Neural cell (in vitro differentiated cells): ENCODE measurements at regions not wholly inside any gene's neighbourhood (a gene's known extent, or its start where the extent isn't known, plus 50 kb on each side); places are given as distances from the start of the nearest gene placed in this dataset.

Source experiments
- H2AFZ ChIP-seq: fragments of 200-600, 300-800 bp; sonication (generic), shearing (Covaris generic); 2 replicates; pipeline ENCODE4 v1.6.0; 2014; ENCODE audit warnings: low read depth, mild to moderate bottlenecking, antibody characterized with exemption, low read length, moderate library complexity
- H3F3A ChIP-seq: fragments of 200-600 bp; shearing (Covaris generic); 2 replicates; pipeline ENCODE4 v1.6.1; 2016; ENCODE audit warnings: mild to moderate bottlenecking, moderate library complexity, mixed read lengths, antibody characterized with exemption, low read length; ENCODE audit not compliant: insufficient read depth, poor library complexity, severe bottlenecking
- H3K27ac ChIP-seq: fragments of 200-600, 300-800 bp; sonication (generic), shearing (Covaris generic); 2 replicates; pipeline ENCODE4 v1.5.1; 2014; ENCODE audit warnings: mild to moderate bottlenecking, low read length, moderate library complexity
- H3K27me3 ChIP-seq: fragments of 300-800, 200-600 bp; sonication (generic), shearing (Covaris generic); 2 replicates; pipeline ENCODE4 v1.6.0; 2014; ENCODE audit warnings: mild to moderate bottlenecking, low read depth, low read length, moderate library complexity; ENCODE audit not compliant: insufficient read depth
- H3K36me3 ChIP-seq: fragments of 300-800, 200-600 bp; sonication (generic), shearing (Covaris generic); 2 replicates; pipeline ENCODE4 v1.5.1; 2014; ENCODE audit warnings: mild to moderate bottlenecking, antibody characterized with exemption, low read length, moderate library complexity; ENCODE audit not compliant: insufficient read depth
- H3K4me2 ChIP-seq: fragments of 300-800, 200-600 bp; sonication (generic), shearing (Covaris generic); 2 replicates; pipeline ENCODE4 v1.6.0; 2014; ENCODE audit warnings: mild to moderate bottlenecking, low read length
- H3K4me3 ChIP-seq: fragments of 300-800, 200-600 bp; sonication (generic), shearing (Covaris generic); 2 replicates; pipeline ENCODE4 v1.5.1; 2014; ENCODE audit warnings: mild to moderate bottlenecking, low read length, moderate library complexity
- H3K79me2 ChIP-seq: fragments of 200-600 bp; shearing (Covaris generic); replicated peaks from 2 replicates; pipeline ENCODE4 v1.6.0; 2014; ENCODE audit warnings: mild to moderate bottlenecking, low read length, moderate library complexity; ENCODE audit not compliant: insufficient read depth
- H3K9ac ChIP-seq: fragments of 300-800, 200-600 bp; sonication (generic), shearing (Covaris generic); 2 replicates; pipeline ENCODE4 v1.6.1; 2016; ENCODE audit warnings: mild to moderate bottlenecking, low read length, mixed read lengths
- H3K9me2 ChIP-seq: fragments of 200-600 bp; shearing (Covaris generic); 2 replicates; pipeline ENCODE4 v1.6.1; 2016; ENCODE audit warnings: mild to moderate bottlenecking, low read length, mixed read lengths; ENCODE audit not compliant: insufficient read depth
- H3K9me3 ChIP-seq: fragments of 200-600, 300-800 bp; sonication (generic), shearing (Covaris generic); 2 replicates; pipeline ENCODE4 v1.6.1; 2016; ENCODE audit warnings: mild to moderate bottlenecking, mixed run types, low read length, moderate library complexity, mixed read lengths
- H4K20me1 ChIP-seq: fragments of 200-600 bp; shearing (Covaris generic); 2 replicates; pipeline ENCODE4 v1.6.1; 2016; ENCODE audit warnings: mild to moderate bottlenecking, mixed run types; ENCODE audit not compliant: insufficient read depth
- EP300 ChIP-seq: fragments of 450-650 bp; conservative IDR thresholded peaks from 2 replicates; pipeline ENCODE4 v1.6.1; 2014; ENCODE audit warnings: antibody characterized with exemption, mild to moderate bottlenecking, moderate library complexity; ENCODE audit not compliant: poor library complexity, severe bottlenecking
- EZH2 ChIP-seq: fragments of 200-600, 300-800 bp; shearing (Covaris generic), sonication (generic); IDR thresholded peaks from 2 replicates; pipeline ENCODE4 v1.6.1; 2014; ENCODE audit warnings: antibody characterized with exemption, low read length, borderline replicate concordance, mild to moderate bottlenecking; ENCODE audit not compliant: insufficient read depth, poor library complexity, severe bottlenecking
- MXI1 ChIP-seq: fragments of 450-650 bp; conservative IDR thresholded peaks from 2 replicates; pipeline ENCODE4 v1.6.1; 2014; ENCODE audit warnings: antibody characterized with exemption, mild to moderate bottlenecking; ENCODE audit not compliant: poor library complexity, severe bottlenecking
- POLR2AphosphoS5 ChIP-seq: IDR thresholded peaks from 2 replicates; pipeline ENCODE4 v1.6.1; 2012
- RAD21 ChIP-seq: fragments of 450-650 bp; conservative IDR thresholded peaks from 2 replicates; pipeline ENCODE4 v1.6.1; 2014; ENCODE audit warnings: antibody characterized with exemption, mild to moderate bottlenecking, moderate library complexity
- SMC3 ChIP-seq: fragments of 450-650 bp; conservative IDR thresholded peaks from 2 replicates; pipeline ENCODE4 v1.6.1; 2014; ENCODE audit warnings: antibody characterized with exemption, mild to moderate bottlenecking, moderate library complexity; ENCODE audit not compliant: poor library complexity
- TAF1 ChIP-seq: IDR thresholded peaks from 2 replicates; pipeline ENCODE4 v1.6.1; 2012; ENCODE audit warnings: low read depth
- TF ChIP-seq, protein P1 (sequence below): fragments of 450-650 bp; IDR thresholded peaks from 2 replicates; pipeline ENCODE4 v1.5.1; 2014; ENCODE audit warnings: antibody characterized with exemption, mild to moderate bottlenecking, moderate library complexity; ENCODE audit not compliant: poor library complexity, severe bottlenecking
- TF ChIP-seq, protein P2 (sequence below): IDR thresholded peaks from 2 replicates; pipeline ENCODE4 v1.6.1; 2012; ENCODE audit warnings: borderline replicate concordance

DNA sequence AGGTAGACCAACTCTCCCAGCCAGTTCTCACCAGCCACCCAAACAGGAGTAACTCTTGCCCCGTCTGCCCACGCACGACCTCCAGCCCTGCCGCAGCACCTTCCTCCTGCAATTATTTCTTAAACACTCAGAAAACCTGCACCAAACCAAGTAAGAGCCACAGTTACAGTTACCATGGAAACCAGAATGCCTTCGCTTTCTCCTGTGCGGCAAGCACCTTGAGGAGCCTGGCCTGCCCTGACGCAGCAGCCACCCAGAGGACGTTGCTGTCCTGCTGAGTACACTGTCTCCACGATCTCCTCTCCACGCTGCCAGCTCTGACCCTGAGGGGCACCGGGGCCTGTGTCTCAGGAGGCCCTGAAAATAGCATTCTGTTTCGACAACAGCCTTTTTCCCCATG is 94.3 kb upstream of the SMIM21 start:
- no peak overlapping the region for H2AFZ ChIP-seq
- no peaks in the 10 kb centered on the region for H3K9me3 ChIP-seq
- no peaks in the 10 kb centered on the region for H3F3A ChIP-seq
- no peak overlapping the region for H3K4me2 ChIP-seq
- H3K4me3 ChIP-seq = no peak overlapping the region
- H3K9me2 ChIP-seq = no peaks in the 10 kb centered on the region
- H3K36me3 ChIP-seq = no peaks in the 10 kb centered on the region
- H3K27me3 ChIP-seq = no peaks in the 10 kb centered on the region
- no peak overlapping the region for H3K27ac ChIP-seq
- H3K9ac ChIP-seq = no peak overlapping the region
- TF ChIP-seq POLR2AphosphoS5 (no peak), SMC3 (no peak)
- H3K79me2 ChIP-seq = no peaks in the 10 kb centered on the region
- H4K20me1 ChIP-seq = no peaks in the 10 kb centered on the region

- H3K36me3 ChIP-seq = no peaks in the 10 kb centered on the region
- no peaks in the 10 kb centered on the region for H3F3A ChIP-seq
- no peaks in the 10 kb centered on the region for H3K9me2 ChIP-seq
- no peaks in the 10 kb centered on the region for H4K20me1 ChIP-seq
- no peaks in the 10 kb centered on the region for H3K79me2 ChIP-seq
- no peak overlapping the region for H3K27ac ChIP-seq
- no peaks in the 10 kb centered on the region for H3K9me3 ChIP-seq
- no peaks in the 10 kb centered on the region for H3K27me3 ChIP-seq
- no peak overlapping the region for H3K4me3 ChIP-seq
- H3K9ac ChIP-seq = no peak overlapping the region
- no peak overlapping the region for H3K4me2 ChIP-seq
- no peak overlapping the region for H2AFZ ChIP-seq
- TF ChIP-seq, protein P1, sequence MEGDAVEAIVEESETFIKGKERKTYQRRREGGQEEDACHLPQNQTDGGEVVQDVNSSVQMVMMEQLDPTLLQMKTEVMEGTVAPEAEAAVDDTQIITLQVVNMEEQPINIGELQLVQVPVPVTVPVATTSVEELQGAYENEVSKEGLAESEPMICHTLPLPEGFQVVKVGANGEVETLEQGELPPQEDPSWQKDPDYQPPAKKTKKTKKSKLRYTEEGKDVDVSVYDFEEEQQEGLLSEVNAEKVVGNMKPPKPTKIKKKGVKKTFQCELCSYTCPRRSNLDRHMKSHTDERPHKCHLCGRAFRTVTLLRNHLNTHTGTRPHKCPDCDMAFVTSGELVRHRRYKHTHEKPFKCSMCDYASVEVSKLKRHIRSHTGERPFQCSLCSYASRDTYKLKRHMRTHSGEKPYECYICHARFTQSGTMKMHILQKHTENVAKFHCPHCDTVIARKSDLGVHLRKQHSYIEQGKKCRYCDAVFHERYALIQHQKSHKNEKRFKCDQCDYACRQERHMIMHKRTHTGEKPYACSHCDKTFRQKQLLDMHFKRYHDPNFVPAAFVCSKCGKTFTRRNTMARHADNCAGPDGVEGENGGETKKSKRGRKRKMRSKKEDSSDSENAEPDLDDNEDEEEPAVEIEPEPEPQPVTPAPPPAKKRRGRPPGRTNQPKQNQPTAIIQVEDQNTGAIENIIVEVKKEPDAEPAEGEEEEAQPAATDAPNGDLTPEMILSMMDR = no peak
Measured at GRCh38 chr18:75518007-75518406, 90.5 kb upstream of the SMIM21 start.

- TF ChIP-seq, protein P1 = no peak
- TF ChIP-seq MXI1 (no peak), SMC3 (no peak), EP300 (no peak)
Measured at GRCh38 chr18:75517286-75517685, 89.8 kb upstream of the SMIM21 start.

GRCh38 chr18:75507636-75508035 is 80.1 kb upstream of the SMIM21 start:
- no peaks in the 10 kb centered on the region for H3F3A ChIP-seq
- no peak overlapping the region for H3K4me2 ChIP-seq
- no peaks in the 10 kb centered on the region for H3K9me3 ChIP-seq
- no peak overlapping the region for H2AFZ ChIP-seq
- no peaks in the 10 kb centered on the region for H4K20me1 ChIP-seq
- no peaks in the 10 kb centered on the region for H3K36me3 ChIP-seq
- no peak overlapping the region for H3K4me3 ChIP-seq
- H3K79me2 ChIP-seq = no peaks in the 10 kb centered on the region
- H3K27me3 ChIP-seq = no peaks in the 10 kb centered on the region
- no peaks in the 10 kb centered on the region for H3K9me2 ChIP-seq
- H3K27ac ChIP-seq = no peak overlapping the region
- no peak overlapping the region for H3K9ac ChIP-seq
- TF ChIP-seq MXI1 = no peak
- TF ChIP-seq RAD21 = no peak
- TF ChIP-seq EZH2 = no peak
- no peak for TF ChIP-seq TAF1
- TF ChIP-seq EP300 = no peak
- no peak for TF ChIP-seq POLR2AphosphoS5
- TF ChIP-seq, protein P2, sequence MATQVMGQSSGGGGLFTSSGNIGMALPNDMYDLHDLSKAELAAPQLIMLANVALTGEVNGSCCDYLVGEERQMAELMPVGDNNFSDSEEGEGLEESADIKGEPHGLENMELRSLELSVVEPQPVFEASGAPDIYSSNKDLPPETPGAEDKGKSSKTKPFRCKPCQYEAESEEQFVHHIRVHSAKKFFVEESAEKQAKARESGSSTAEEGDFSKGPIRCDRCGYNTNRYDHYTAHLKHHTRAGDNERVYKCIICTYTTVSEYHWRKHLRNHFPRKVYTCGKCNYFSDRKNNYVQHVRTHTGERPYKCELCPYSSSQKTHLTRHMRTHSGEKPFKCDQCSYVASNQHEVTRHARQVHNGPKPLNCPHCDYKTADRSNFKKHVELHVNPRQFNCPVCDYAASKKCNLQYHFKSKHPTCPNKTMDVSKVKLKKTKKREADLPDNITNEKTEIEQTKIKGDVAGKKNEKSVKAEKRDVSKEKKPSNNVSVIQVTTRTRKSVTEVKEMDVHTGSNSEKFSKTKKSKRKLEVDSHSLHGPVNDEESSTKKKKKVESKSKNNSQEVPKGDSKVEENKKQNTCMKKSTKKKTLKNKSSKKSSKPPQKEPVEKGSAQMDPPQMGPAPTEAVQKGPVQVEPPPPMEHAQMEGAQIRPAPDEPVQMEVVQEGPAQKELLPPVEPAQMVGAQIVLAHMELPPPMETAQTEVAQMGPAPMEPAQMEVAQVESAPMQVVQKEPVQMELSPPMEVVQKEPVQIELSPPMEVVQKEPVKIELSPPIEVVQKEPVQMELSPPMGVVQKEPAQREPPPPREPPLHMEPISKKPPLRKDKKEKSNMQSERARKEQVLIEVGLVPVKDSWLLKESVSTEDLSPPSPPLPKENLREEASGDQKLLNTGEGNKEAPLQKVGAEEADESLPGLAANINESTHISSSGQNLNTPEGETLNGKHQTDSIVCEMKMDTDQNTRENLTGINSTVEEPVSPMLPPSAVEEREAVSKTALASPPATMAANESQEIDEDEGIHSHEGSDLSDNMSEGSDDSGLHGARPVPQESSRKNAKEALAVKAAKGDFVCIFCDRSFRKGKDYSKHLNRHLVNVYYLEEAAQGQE = no peak

More at GRCh38 chr18:75517286-75517685, 89.8 kb upstream of the SMIM21 start:
- Histone ChIP-seq H3K27me3 (no peaks in the 10 kb centered on the region), H4K20me1 (no peaks in the 10 kb centered on the region), H3K9me3 (no peaks in the 10 kb centered on the region), H3K9me2 (no peaks in the 10 kb centered on the region), H2AFZ (no peak overlapping the region), H3K4me2 (no peak overlapping the region), H3K9ac (no peak overlapping the region), H3K36me3 (no peaks in the 10 kb centered on the region), H3K27ac (no peak overlapping the region), H3K4me3 (no peak overlapping the region), H3F3A (no peaks in the 10 kb centered on the region), H3K79me2 (no peaks in the 10 kb centered on the region)
